ENCODE measurements at regions not wholly inside any gene's neighbourhood (a gene's known extent, or its start where the extent isn't known, plus 50 kb on each side); places are given as distances from the start of the nearest gene placed in this dataset.

DNA sequence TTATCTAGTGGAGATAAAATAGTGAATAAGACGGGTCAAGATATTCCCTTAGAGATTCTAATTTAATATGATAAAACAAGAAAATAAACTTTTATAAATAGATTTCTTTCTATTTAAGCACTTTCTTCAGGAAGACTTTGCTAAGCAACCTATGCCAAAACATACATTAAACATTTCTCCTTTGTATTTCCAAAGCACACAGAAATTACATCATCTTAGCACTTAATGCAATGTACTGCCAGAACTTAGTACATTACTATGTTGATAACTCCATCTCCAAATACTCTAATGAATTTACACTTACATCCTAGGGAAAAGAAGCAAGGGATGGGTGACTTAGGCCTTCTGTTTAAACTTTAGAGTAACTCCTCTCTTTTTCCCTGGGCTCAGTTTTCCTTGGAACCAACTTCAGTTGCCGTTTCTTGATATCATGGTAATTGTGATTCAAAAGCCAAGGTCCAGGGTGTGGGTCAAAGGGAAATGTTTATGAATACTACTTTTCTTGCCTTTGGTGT is 322.6 kb upstream of the PCDH20 start:
- Histone ChIP-seq H3K27ac (no peak overlapping the region), H3K27me3 (no peaks in the 10 kb centered on the region), H3K9me3 (no peaks in the 10 kb centered on the region), H3K36me3 (no peaks in the 10 kb centered on the region), H3K4me3 (no peak overlapping the region), H3K4me1 (no peaks in the 10 kb centered on the region)
- 94% methylated on average over 2 of the region's 2 CpGs for WGBS
- DNase-seq (ENCODE audit: low spot score in 2 of 2): no peak
- no peak for TF ChIP-seq POLR2A (IDR thresholded peaks at IDR 0.05)

DNA sequence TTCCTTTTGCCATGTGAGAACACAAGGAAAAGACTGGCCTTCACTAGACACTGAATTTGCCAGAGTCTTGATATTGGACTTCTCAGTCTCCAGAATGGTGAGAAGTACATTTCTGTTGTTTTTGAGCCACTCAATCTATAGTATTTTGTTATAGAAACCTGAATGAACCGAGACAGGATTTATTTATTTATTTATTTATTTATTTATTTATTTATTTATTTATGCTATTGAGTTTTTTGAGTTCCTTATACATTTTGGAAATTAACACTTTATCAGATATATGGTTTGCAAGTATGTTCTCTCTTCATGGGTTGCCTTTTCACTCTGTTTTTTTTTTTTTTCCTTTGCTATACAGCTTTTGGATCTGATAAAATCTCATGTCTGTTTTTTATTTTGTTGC is 319.0 kb upstream of the PCDH20 start:
- Histone ChIP-seq H3K4me1 (no peaks in the 10 kb centered on the region), H3K9me3 (no peaks in the 10 kb centered on the region), H3K36me3 (no peaks in the 10 kb centered on the region), H3K4me3 (no peak overlapping the region), H3K27me3 (no peaks in the 10 kb centered on the region), H3K27ac (no peak overlapping the region)
- no peak for DNase-seq (ENCODE audit: low spot score in 2 of 2)
- TF ChIP-seq POLR2AphosphoS5 (IDR thresholded peaks at IDR 0.05) (no peak), EP300 (IDR thresholded peaks at IDR 0.05) (no peak), POLR2A (IDR thresholded peaks at IDR 0.05) (no peak)
- TF ChIP-seq, protein P1, sequence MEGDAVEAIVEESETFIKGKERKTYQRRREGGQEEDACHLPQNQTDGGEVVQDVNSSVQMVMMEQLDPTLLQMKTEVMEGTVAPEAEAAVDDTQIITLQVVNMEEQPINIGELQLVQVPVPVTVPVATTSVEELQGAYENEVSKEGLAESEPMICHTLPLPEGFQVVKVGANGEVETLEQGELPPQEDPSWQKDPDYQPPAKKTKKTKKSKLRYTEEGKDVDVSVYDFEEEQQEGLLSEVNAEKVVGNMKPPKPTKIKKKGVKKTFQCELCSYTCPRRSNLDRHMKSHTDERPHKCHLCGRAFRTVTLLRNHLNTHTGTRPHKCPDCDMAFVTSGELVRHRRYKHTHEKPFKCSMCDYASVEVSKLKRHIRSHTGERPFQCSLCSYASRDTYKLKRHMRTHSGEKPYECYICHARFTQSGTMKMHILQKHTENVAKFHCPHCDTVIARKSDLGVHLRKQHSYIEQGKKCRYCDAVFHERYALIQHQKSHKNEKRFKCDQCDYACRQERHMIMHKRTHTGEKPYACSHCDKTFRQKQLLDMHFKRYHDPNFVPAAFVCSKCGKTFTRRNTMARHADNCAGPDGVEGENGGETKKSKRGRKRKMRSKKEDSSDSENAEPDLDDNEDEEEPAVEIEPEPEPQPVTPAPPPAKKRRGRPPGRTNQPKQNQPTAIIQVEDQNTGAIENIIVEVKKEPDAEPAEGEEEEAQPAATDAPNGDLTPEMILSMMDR (IDR thresholded peaks at IDR 0.05): no peak
- 90% methylated on average over 1 of the region's 1 CpG for WGBS

DNA sequence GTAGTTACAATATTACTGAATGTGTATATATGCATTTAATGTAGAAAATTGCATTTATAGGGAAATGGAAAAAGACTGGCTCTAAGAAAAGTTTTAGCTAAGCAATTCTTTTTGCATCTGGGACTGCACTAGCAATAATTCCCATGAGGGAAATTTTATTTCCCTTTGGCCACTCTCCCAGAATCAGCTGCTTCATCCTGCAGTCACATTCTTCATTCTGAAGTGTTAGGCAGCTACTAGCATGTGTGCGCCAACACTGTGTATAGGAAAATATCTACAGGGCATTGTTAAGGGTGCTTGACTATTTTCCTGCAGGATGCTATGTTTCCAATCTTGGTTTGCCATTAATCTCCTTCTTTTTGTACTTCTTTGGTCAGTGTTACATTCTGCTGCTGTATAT is 312.8 kb upstream of the PCDH20 start:
- no peak for TF ChIP-seq POLR2AphosphoS5 (IDR thresholded peaks at IDR 0.05)
- TF ChIP-seq, protein P1 (IDR thresholded peaks at IDR 0.05): no peak
- TF ChIP-seq EP300 (IDR thresholded peaks at IDR 0.05): no peak
- no peak for TF ChIP-seq POLR2A (IDR thresholded peaks at IDR 0.05)
- no peaks in the 10 kb centered on the region for H3K36me3 ChIP-seq
- no peaks in the 10 kb centered on the region for H3K27me3 ChIP-seq
- H3K27ac ChIP-seq: no peak overlapping the region
- no peak for DNase-seq (ENCODE audit: low spot score in 2 of 2)
- no peak overlapping the region for H3K4me3 ChIP-seq
- no peaks in the 10 kb centered on the region for H3K9me3 ChIP-seq
- WGBS: 3% methylated on average over 1 of the region's 1 CpG
- H3K4me1 ChIP-seq: no peaks in the 10 kb centered on the region

DNA sequence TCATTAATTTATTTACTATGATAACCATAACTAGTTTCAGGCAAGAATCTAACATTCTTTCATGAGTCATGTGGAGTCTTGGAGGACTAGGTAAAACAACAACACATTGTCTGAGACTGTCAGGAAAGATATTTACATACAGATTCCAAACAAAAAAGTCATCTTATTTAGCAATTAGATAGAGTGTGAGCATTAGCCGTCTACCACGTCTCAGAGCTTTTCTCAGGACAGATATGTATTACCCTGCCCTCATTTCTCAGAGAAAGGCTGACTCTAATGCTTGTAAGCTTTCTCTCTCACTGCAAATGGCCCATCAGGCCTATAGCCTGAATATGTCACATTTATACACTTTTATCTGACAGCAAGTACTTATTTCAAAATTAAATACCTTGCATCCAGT is 312.1 kb upstream of the PCDH20 start:
- no peak overlapping the region for H3K27ac ChIP-seq
- H3K36me3 ChIP-seq: no peaks in the 10 kb centered on the region
- H3K4me3 ChIP-seq: no peak overlapping the region
- TF ChIP-seq, protein P1 (IDR thresholded peaks at IDR 0.05): no peak
- no peak for TF ChIP-seq POLR2AphosphoS5 (IDR thresholded peaks at IDR 0.05)
- TF ChIP-seq POLR2A (IDR thresholded peaks at IDR 0.05): no peak
- no peak for TF ChIP-seq EP300 (IDR thresholded peaks at IDR 0.05)
- H3K4me1 ChIP-seq: no peaks in the 10 kb centered on the region
- no peaks in the 10 kb centered on the region for H3K9me3 ChIP-seq
- DNase-seq (ENCODE audit: low spot score in 2 of 2): no peak
- no peaks in the 10 kb centered on the region for H3K27me3 ChIP-seq
- WGBS: 52% methylated on average over 2 of the region's 2 CpGs

DNA sequence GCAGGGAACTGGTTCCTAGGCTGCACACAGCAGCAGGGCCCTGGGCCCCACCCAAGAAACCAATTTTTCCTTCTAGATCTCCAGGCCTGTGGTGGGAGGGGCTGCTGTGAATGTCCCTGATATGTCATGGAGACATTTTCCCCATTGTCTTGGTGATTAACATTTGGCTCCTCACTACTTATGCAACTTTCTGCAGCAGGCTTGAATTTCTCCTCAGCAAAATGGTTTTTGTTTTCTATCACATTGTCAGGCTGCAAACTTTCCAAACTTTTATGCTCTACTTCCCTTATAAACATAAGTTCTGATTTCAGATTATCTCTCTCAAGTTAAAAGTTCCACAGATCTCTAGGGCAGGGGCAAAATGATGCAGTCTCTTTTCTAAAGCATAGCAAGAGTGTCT is 310.2 kb upstream of the PCDH20 start:
- H3K4me1 ChIP-seq: no peaks in the 10 kb centered on the region
- no peaks in the 10 kb centered on the region for H3K27me3 ChIP-seq
- no peak overlapping the region for H3K27ac ChIP-seq
- H3K4me3 ChIP-seq: no peak overlapping the region
- DNase-seq (ENCODE audit: low spot score in 2 of 2): no peak
- no peaks in the 10 kb centered on the region for H3K36me3 ChIP-seq
- no peaks in the 10 kb centered on the region for H3K9me3 ChIP-seq
- TF ChIP-seq POLR2A (IDR thresholded peaks at IDR 0.05) (no peak), EP300 (IDR thresholded peaks at IDR 0.05) (no peak), POLR2AphosphoS5 (IDR thresholded peaks at IDR 0.05) (no peak)
- TF ChIP-seq, protein P1 (IDR thresholded peaks at IDR 0.05): no peak

DNA sequence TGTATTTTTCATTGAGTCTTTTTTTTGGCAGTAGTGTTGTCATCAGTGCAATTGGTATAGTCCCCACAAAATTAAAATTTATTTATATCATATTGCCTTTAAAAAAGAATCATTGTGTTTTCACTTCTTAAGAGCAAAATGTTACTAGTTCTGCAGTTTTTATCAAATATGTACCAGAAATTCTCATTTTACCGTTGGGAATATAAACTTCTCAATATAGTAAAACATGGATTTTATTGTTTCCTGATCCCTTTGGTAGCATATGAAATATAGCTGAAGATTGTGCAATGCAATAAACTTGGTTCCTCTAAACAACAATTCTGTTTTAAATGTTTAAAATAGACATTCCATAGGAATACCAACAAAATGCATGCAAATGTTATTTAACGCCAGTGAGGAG is 306.5 kb upstream of the PCDH20 start:
- Histone ChIP-seq H3K27me3 (no peaks in the 10 kb centered on the region), H3K9me3 (no peaks in the 10 kb centered on the region), H3K36me3 (no peaks in the 10 kb centered on the region), H3K4me3 (no peak overlapping the region), H3K27ac (no peak overlapping the region), H3K4me1 (no peaks in the 10 kb centered on the region)
- WGBS: 73% methylated on average over 2 of the region's 2 CpGs
- DNase-seq (ENCODE audit: low spot score in 2 of 2): no peak
- TF ChIP-seq POLR2AphosphoS5 (IDR thresholded peaks at IDR 0.05): no peak
- TF ChIP-seq, protein P1 (IDR thresholded peaks at IDR 0.05): no peak
- TF ChIP-seq POLR2A (IDR thresholded peaks at IDR 0.05): no peak
- TF ChIP-seq EP300 (IDR thresholded peaks at IDR 0.05): no peak

Measured in suprapubic skin (tissue), 4 donors.